ENCODE measurements at regions not wholly inside any gene's neighbourhood (a gene's known extent, or its start where the extent isn't known, plus 50 kb on each side); places are given as distances from the start of the nearest gene placed in this dataset.

GRCh38 chr4:124183231-124183630 is 529.3 kb downstream of the ANKRD50 start:
- no peak for DNase-seq
- no peak overlapping the region for H3K4me2 ChIP-seq (ENCODE audit: low read depth, low read length)
- no peak overlapping the region for H3K9ac ChIP-seq (ENCODE audit: low read length)
- H3K4me3 ChIP-seq (ENCODE audit: low read length): no peak overlapping the region
- no peaks in the 10 kb centered on the region for H3K9me2 ChIP-seq (replicated peaks; ENCODE audit: insufficient read depth, low read length)
- H3K27ac ChIP-seq (ENCODE audit: low read length): no peak overlapping the region
- no peaks in the 10 kb centered on the region for H3K36me3 ChIP-seq (replicated peaks; ENCODE audit: insufficient read depth, low read length)
- no peaks in the 10 kb centered on the region for H4K20me1 ChIP-seq (ENCODE audit: insufficient read depth, low read length)
- no peaks in the 10 kb centered on the region for H3F3A ChIP-seq (ENCODE audit: insufficient read depth, low read length)
- H2AFZ ChIP-seq (ENCODE audit: low read length): no peak overlapping the region
- peaks cover 31% of the 10 kb centered on the region for H3K27me3 ChIP-seq (replicated peaks; ENCODE audit: insufficient read depth, low read length)
- TF ChIP-seq EZH2phosphoT487 (IDR thresholded peaks at IDR 0.05; ENCODE audit: low read length) (no peak), EZH2 (optimal IDR thresholded peaks at IDR 0.05; ENCODE audit: low read depth, low read length) (no peak), CTCF (IDR thresholded peaks at IDR 0.05; ENCODE audit: low read length) (no peak)
- H3K4me1 ChIP-seq (ENCODE audit: low read length): no peaks in the 10 kb centered on the region
- no peaks in the 10 kb centered on the region for H3K79me2 ChIP-seq (ENCODE audit: low read length)
- 0 out of 2 replicates have a peak, but pooled peaks cover 3% of the 10 kb centered on the region for H3K9me3 ChIP-seq (replicated peaks; ENCODE audit: insufficient read depth, low read length)

GRCh38 chr4:124183926-124184325 is 528.6 kb downstream of the ANKRD50 start:
- TF ChIP-seq EZH2phosphoT487 (IDR thresholded peaks at IDR 0.05; ENCODE audit: low read length) (no peak), EZH2 (optimal IDR thresholded peaks at IDR 0.05; ENCODE audit: low read depth, low read length) (no peak), CTCF (IDR thresholded peaks at IDR 0.05; ENCODE audit: low read length) (no peak)

GRCh38 chr4:124184792-124185191 is 527.7 kb downstream of the ANKRD50 start:
- no peaks in the 10 kb centered on the region for H3K9me2 ChIP-seq (replicated peaks; ENCODE audit: insufficient read depth, low read length)
- H3K36me3 ChIP-seq (replicated peaks; ENCODE audit: insufficient read depth, low read length): no peaks in the 10 kb centered on the region
- no peak overlapping the region for H3K4me2 ChIP-seq (ENCODE audit: low read depth, low read length)
- H3F3A ChIP-seq (ENCODE audit: insufficient read depth, low read length): no peaks in the 10 kb centered on the region
- H3K4me1 ChIP-seq (ENCODE audit: low read length): no peaks in the 10 kb centered on the region
- TF ChIP-seq CTCF (IDR thresholded peaks at IDR 0.05; ENCODE audit: low read length): no peak
- no peak for TF ChIP-seq EZH2 (optimal IDR thresholded peaks at IDR 0.05; ENCODE audit: low read depth, low read length)
- no peak for TF ChIP-seq EZH2phosphoT487 (IDR thresholded peaks at IDR 0.05; ENCODE audit: low read length)
- no peaks in the 10 kb centered on the region for H4K20me1 ChIP-seq (ENCODE audit: insufficient read depth, low read length)
- H3K79me2 ChIP-seq (ENCODE audit: low read length): no peaks in the 10 kb centered on the region
- H3K27ac ChIP-seq (ENCODE audit: low read length): no peak overlapping the region
- no peak overlapping the region for H2AFZ ChIP-seq (ENCODE audit: low read length)
- peak; percentile 66 for DNase-seq
- peaks cover 34% of the 10 kb centered on the region for H3K27me3 ChIP-seq (replicated peaks; ENCODE audit: insufficient read depth, low read length)
- H3K9ac ChIP-seq (ENCODE audit: low read length): no peak overlapping the region
- H3K4me3 ChIP-seq (ENCODE audit: low read length): no peak overlapping the region
- H3K9me3 ChIP-seq (replicated peaks; ENCODE audit: insufficient read depth, low read length): 0 out of 2 replicates have a peak, but pooled peaks cover 3% of the 10 kb centered on the region

More at GRCh38 chr4:124183926-124184325, 528.6 kb downstream of the ANKRD50 start:
- Histone ChIP-seq H2AFZ (ENCODE audit: low read length) (no peak overlapping the region), H3K4me3 (ENCODE audit: low read length) (no peak overlapping the region), H3K4me2 (ENCODE audit: low read depth, low read length) (no peak overlapping the region), H3K27ac (ENCODE audit: low read length) (no peak overlapping the region), H3K36me3 (replicated peaks; ENCODE audit: insufficient read depth, low read length) (no peaks in the 10 kb centered on the region), H4K20me1 (ENCODE audit: insufficient read depth, low read length) (no peaks in the 10 kb centered on the region), H3K9me3 (replicated peaks; ENCODE audit: insufficient read depth, low read length) (0 out of 2 replicates have a peak, but pooled peaks cover 3% of the 10 kb centered on the region), H3K9me2 (replicated peaks; ENCODE audit: insufficient read depth, low read length) (no peaks in the 10 kb centered on the region), H3K9ac (ENCODE audit: low read length) (no peak overlapping the region), H3K27me3 (replicated peaks; ENCODE audit: insufficient read depth, low read length) (peaks cover 34% of the 10 kb centered on the region), H3F3A (ENCODE audit: insufficient read depth, low read length) (no peaks in the 10 kb centered on the region), H3K79me2 (ENCODE audit: low read length) (no peaks in the 10 kb centered on the region), H3K4me1 (ENCODE audit: low read length) (no peaks in the 10 kb centered on the region)
- DNase-seq: no peak

All from MM.1S (cell line).